H1 (cell line): ENCODE measurements at regions not wholly inside any gene's neighbourhood (a gene's known extent, or its start where the extent isn't known, plus 50 kb on each side); places are given as distances from the start of the nearest gene placed in this dataset.

ENCODE experiments used
- ASH2L ChIP-seq: fragments of 200-600, 300-600 bp; sonication (generic); IDR thresholded peaks from one replicate; pipeline ENCODE4 v1.7.1; 2017; ENCODE audit warnings: low read length
- ATF2 ChIP-seq: IDR thresholded peaks from 2 replicates; pipeline ENCODE4 v1.6.1; 2012; ENCODE audit warnings: low read length, inconsistent platforms
- CHD7 ChIP-seq: fragments of 300-600 bp; sonication (generic); IDR thresholded peaks from 2 replicates; pipeline ENCODE4 v1.7.1; 2012; ENCODE audit warnings: low read length, moderate library complexity, mild to moderate bottlenecking, inconsistent platforms; ENCODE audit not compliant: insufficient replicate concordance
- NRF1 ChIP-seq: IDR thresholded peaks from 2 replicates; pipeline ENCODE4 v1.6.1; 2011; ENCODE audit warnings: mild to moderate bottlenecking, low read depth, low read length, improper control_type of control experiment
- RBBP5 ChIP-seq: IDR thresholded peaks from 2 replicates; pipeline ENCODE4 v1.7.1; 2012; ENCODE audit warnings: low read depth, mild to moderate bottlenecking, inconsistent platforms, low read length, moderate library complexity, borderline replicate concordance
- SIN3A ChIP-seq, 2 experiments: IDR thresholded peaks in 1 of 2; conservative IDR thresholded peaks in 1 of 2; 2 replicates each; pipeline ENCODE4 v1.6.1; 2011 to 2012; ENCODE audit warnings: low read length in 2 of 2, improper control_type of control experiment in 1 of 2, low read depth in 1 of 2, mild to moderate bottlenecking in 1 of 2
- SP1 ChIP-seq: IDR thresholded peaks from 2 replicates; pipeline ENCODE4 v1.6.1; 2011; ENCODE audit warnings: low read depth, low read length
- TAF1 ChIP-seq: IDR thresholded peaks from 2 replicates; pipeline ENCODE4 v1.6.1; 2011; ENCODE audit warnings: mild to moderate bottlenecking, low read depth, low read length
- ZNF274 ChIP-seq: IDR thresholded peaks from 2 replicates; pipeline ENCODE4 v1.7.0; 2012; ENCODE audit warnings: low read length, borderline replicate concordance; ENCODE audit errors: extremely low read depth

- no peak for TF ChIP-seq CHD7
- TF ChIP-seq ZNF274, result no peak
- TF ChIP-seq ASH2L, result no peak
- TF ChIP-seq NRF1, result no peak
- no peak for TF ChIP-seq ATF2
- TF ChIP-seq SIN3A (conservative IDR thresholded peaks at IDR 0.05 in 1 of 2, IDR thresholded peaks at IDR 0.05 in 1 of 2; ENCODE audit: low read depth in 1 of 2, low read length in 2 of 2), result no peak
- TF ChIP-seq SP1, result no peak
- no peak for TF ChIP-seq TAF1
- TF ChIP-seq RBBP5, result no peak
These were observed 294.3 kb upstream of the PFKP start (continued) for GRCh38 chr10:2772816-2773631.
